ENCODE measurements at regions not wholly inside any gene's neighbourhood (a gene's known extent, or its start where the extent isn't known, plus 50 kb on each side); places are given as distances from the start of the nearest gene placed in this dataset.

GRCh38 chr11:70636659-70637058 lies 238.3 kb downstream of the CTTN start:
- H3K27ac Mint-ChIP-seq = no peak overlapping the region
- no peak for DNase-seq
- H3K36me3 Mint-ChIP-seq = no peaks in the 10 kb centered on the region
- peaks cover 0 to 10% (median 9%) of the 10 kb centered on the region in 3 donors for H3K27me3 Mint-ChIP-seq
- no peak for ATAC-seq (ENCODE audit: low read depth in 2 of 2)
- H3K4me3 Mint-ChIP-seq = no peak overlapping the region
- no peaks in the 10 kb centered on the region for H3K9me3 Mint-ChIP-seq
- no peaks in the 10 kb centered on the region for H3K4me1 Mint-ChIP-seq

- no peak overlapping the region for H3K27ac Mint-ChIP-seq
- H3K4me1 Mint-ChIP-seq = no peaks in the 10 kb centered on the region
- no peaks in the 10 kb centered on the region for H3K9me3 Mint-ChIP-seq
- ATAC-seq (ENCODE audit: low read depth in 2 of 2) = no peak
- DNase-seq = no peak
- H3K4me3 Mint-ChIP-seq = no peak overlapping the region
- H3K27me3 Mint-ChIP-seq = peaks cover 0 to 12% (median 9%) of the 10 kb centered on the region in 3 donors
- H3K36me3 Mint-ChIP-seq = no peaks in the 10 kb centered on the region
These were observed 239.0 kb downstream of the CTTN start for GRCh38 chr11:70637186-70637800.

DNA sequence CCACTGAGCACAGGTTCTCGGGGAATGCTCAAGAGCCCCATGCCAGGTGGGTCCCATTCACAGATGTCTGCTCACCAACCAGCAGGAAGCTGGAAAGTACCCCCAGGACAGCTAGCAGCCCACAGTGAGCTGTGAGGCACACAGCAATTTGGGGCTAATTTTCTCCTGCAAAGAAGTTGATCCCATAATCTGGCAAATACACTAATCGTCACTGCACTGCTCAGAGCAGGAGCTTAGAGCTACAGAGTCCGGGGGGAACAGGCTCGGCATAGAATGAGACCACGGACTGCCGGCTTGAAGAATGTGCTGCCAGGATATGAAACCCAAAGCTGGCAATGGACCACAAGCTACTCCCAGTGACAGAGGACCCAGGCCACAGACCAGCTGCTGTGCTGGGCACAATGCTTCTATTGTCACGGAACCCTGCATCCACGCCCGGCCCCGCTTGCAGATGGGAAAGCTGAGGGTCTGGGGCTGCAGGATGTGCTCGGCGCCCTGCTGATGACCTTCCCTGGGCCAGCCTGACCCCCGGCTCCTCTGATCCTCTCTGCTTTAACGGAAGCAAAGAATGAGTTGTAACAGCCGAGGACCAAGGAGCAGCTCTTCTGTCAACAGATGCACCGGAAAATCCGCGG lies 239.7 kb downstream of the CTTN start:
- H3K4me1 Mint-ChIP-seq = no peaks in the 10 kb centered on the region
- no peak for DNase-seq
- no peak overlapping the region for H3K4me3 Mint-ChIP-seq
- no peaks in the 10 kb centered on the region for H3K36me3 Mint-ChIP-seq
- H3K27me3 Mint-ChIP-seq = peaks cover 0 to 12% (median 9%) of the 10 kb centered on the region in 3 donors
- no peak for ATAC-seq (ENCODE audit: low read depth in 2 of 2)
- H3K27ac Mint-ChIP-seq = no peak overlapping the region
- no peaks in the 10 kb centered on the region for H3K9me3 Mint-ChIP-seq

DNA sequence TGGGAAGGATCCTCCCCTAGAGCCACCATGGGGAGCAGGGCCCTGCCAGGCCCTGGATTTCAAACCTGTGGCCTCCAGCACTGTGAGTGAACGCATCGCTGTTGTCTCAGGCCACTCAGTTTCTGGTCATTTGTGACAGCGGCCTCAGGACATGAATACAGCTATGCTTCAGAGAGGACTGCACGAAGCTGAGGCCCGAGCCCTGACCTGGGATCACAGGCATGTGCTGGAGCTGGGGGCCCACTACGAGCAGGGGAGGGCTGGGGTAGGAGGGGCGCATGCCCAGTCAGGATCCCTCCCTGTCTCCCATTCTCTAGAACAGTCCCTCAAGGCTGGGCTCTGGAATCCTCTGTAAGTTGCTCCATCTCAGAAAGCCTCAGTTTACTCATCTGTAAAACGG lies 242.1 kb downstream of the CTTN start:
- Mint-ChIP-seq H3K27me3 (peaks cover 5 to 28% (median 23%) of the 10 kb centered on the region in 3 donors), H3K4me3 (no peak overlapping the region), H3K9me3 (no peaks in the 10 kb centered on the region), H3K27ac (no peak overlapping the region), H3K36me3 (no peaks in the 10 kb centered on the region), H3K4me1 (peaks cover 0 to 3% (median 0%) of the 10 kb centered on the region in 3 donors)
- ATAC-seq (ENCODE audit: low read depth in 2 of 2) = no peak
- no peak for DNase-seq

- peaks cover 0 to 3% (median 0%) of the 10 kb centered on the region in 3 donors for H3K4me1 Mint-ChIP-seq
- DNase-seq (no peak), ATAC-seq (ENCODE audit: low read depth in 2 of 2) (no peak)
- peaks cover 10 to 35% (median 31%) of the 10 kb centered on the region in 3 donors for H3K27me3 Mint-ChIP-seq
- H3K9me3 Mint-ChIP-seq = no peaks in the 10 kb centered on the region
- H3K27ac Mint-ChIP-seq = no peak overlapping the region
- H3K36me3 Mint-ChIP-seq = no peaks in the 10 kb centered on the region
- peak overlapping the region in 1 of 8 donors; percentile 40 for H3K4me3 Mint-ChIP-seq
These were observed 243.0 kb downstream of the CTTN start for GRCh38 chr11:70641369-70641768.

DNA sequence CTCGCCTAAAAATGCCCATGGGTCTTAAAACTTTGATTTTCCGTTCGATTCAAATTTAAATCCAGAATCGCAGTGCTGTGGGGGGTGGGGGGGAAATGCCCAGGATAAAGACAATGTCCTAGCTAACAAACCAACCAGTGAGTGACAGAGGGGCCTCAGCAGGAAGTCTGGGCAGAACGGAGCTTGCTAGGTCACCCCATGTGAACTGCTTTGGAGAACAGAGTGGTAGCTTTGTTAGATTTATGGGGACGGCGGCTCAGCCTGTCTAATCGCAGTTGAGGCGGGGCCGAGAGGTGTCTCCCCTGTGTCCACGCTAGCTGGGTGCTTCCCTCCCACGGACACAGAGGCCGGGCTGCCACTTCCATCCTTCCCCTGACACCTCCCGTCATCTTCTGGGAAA lies 243.9 kb downstream of the CTTN start:
- ATAC-seq (ENCODE audit: low read depth in 2 of 2) = no peak
- H3K27me3 Mint-ChIP-seq = peaks cover 15 to 42% (median 35%) of the 10 kb centered on the region in 3 donors
- DNase-seq = no peak
- H3K9me3 Mint-ChIP-seq = no peaks in the 10 kb centered on the region
- no peaks in the 10 kb centered on the region for H3K36me3 Mint-ChIP-seq
- no peak overlapping the region for H3K27ac Mint-ChIP-seq
- peak overlapping the region in 1 of 8 donors; percentile 56 for H3K4me3 Mint-ChIP-seq
- H3K4me1 Mint-ChIP-seq = peaks cover 0 to 3% (median 0%) of the 10 kb centered on the region in 3 donors

DNA sequence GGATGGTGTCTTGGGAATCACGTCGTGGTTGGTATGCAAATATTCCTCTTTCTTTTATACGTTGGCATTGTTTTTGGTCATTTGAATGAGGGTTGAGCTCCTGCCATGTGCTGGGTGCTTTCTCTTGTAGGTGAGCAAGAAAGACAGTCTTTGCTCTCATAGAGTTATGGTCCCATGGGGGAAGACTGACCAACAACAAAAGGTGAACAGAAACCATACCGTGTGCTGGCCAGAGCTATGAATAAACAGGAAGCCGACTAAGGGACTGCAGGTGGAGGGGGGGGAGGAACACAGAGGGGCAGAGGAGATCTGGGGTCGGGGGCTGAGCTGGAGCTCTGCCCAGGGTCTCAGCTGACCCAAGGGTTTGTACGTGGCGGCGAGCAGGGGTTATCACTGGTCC lies 245.3 kb downstream of the CTTN start:
- no peaks in the 10 kb centered on the region for H3K36me3 Mint-ChIP-seq
- peaks cover 0 to 3% (median 0%) of the 10 kb centered on the region in 7 donors for H3K9me3 Mint-ChIP-seq
- no peak for ATAC-seq (ENCODE audit: low read depth in 2 of 2)
- DNase-seq = no peak
- no peak overlapping the region for H3K4me3 Mint-ChIP-seq
- H3K4me1 Mint-ChIP-seq = peaks cover 0 to 3% (median 0%) of the 10 kb centered on the region in 3 donors
- peaks cover 17 to 46% (median 36%) of the 10 kb centered on the region in 3 donors for H3K27me3 Mint-ChIP-seq
- no peak overlapping the region for H3K27ac Mint-ChIP-seq

GRCh38 chr11:70644343-70645060 lies 246.2 kb downstream of the CTTN start:
- Mint-ChIP-seq H3K27me3 (peaks cover 17 to 46% (median 36%) of the 10 kb centered on the region in 3 donors), H3K36me3 (no peaks in the 10 kb centered on the region), H3K9me3 (peaks cover 0 to 3% (median 0%) of the 10 kb centered on the region in 7 donors), H3K27ac (no peak overlapping the region), H3K4me1 (peaks cover 0 to 3% (median 0%) of the 10 kb centered on the region in 3 donors), H3K4me3 (no peak overlapping the region)
- no peak for ATAC-seq (ENCODE audit: low read depth in 2 of 2)
- DNase-seq = no peak

DNA sequence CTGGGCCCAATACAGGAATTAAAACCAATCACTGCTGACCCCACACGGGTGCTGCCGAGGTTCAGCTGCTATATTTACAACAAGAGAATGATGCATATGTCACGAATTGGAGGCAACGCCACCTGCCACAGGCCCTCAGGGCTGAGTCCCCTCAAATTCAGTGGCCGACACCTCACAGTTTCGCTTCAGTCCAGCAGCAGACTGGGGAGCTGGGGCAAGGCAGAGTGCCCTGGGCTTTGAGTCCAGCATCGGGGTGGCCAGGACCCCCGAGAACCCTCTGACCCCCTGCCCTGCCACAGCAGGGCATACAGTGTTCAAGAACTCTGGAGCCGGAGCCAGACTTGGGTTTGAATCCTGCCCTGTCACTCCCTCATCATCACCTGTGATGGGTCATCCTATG lies 247.2 kb downstream of the CTTN start:
- H3K27me3 Mint-ChIP-seq = peaks cover 17 to 37% (median 31%) of the 10 kb centered on the region in 3 donors
- peaks cover 0 to 3% (median 0%) of the 10 kb centered on the region in 3 donors for H3K4me1 Mint-ChIP-seq
- ATAC-seq (ENCODE audit: low read depth in 2 of 2) (no peak), DNase-seq (no peak)
- no peaks in the 10 kb centered on the region for H3K36me3 Mint-ChIP-seq
- no peak overlapping the region for H3K4me3 Mint-ChIP-seq
- H3K9me3 Mint-ChIP-seq = peaks cover 0 to 3% (median 2%) of the 10 kb centered on the region in 7 donors
- H3K27ac Mint-ChIP-seq = no peak overlapping the region

DNA sequence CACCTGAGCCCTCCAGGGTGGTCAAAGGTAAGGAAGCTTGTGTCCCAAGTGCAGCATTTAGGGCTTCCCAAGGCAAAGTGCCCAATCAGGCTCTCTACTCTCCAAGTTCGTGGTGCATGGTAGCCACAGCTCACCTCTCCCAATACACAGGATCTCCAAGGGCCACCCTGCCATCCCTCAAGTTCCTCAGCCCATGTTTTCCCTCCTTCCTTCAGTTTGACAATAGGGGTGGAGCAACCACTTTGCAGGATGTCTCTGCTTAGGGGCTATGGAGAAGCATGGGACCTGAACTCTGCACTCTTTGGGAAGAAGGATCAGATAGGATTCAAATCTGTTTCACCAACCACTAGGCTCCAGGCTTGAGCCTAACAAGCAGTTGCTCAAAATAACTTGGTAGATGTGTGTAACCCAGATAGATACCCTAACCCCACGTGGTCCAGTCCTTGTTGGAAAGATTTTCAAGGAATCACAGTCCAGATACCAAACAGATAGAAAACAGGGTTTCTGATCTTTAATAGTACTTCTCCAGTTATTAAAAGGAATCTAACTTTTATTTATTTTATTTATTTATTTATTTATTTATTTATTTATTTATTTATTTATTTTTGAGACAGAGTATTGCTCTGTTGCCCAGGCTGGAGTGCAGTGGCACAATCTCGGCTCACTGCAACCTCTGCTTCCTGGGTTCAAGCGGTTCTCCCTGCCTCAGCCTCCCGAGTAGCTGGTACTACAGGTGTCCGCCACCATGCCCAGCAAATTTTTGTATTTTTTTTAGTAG lies 248.1 kb downstream of the CTTN start:
- Mint-ChIP-seq H3K9me3 (peaks cover 0 to 7% (median 2%) of the 10 kb centered on the region in 7 donors), H3K4me3 (no peak overlapping the region), H3K27me3 (peaks cover 17 to 37% (median 28%) of the 10 kb centered on the region in 3 donors), H3K36me3 (no peaks in the 10 kb centered on the region), H3K4me1 (peaks cover 0 to 3% (median 0%) of the 10 kb centered on the region in 3 donors), H3K27ac (no peak overlapping the region)
- no peak for ATAC-seq (ENCODE audit: low read depth in 2 of 2)
- no peak for DNase-seq

- Mint-ChIP-seq H3K36me3 (no peaks in the 10 kb centered on the region), H3K4me3 (no peak overlapping the region), H3K27ac (peak overlapping the region in 1 of 6 donors; percentile 71)
These were observed 249.1 kb downstream of the CTTN start for GRCh38 chr11:70647188-70648166.

More at GRCh38 chr11:70647188-70648166, 249.1 kb downstream of the CTTN start:
- ATAC-seq (ENCODE audit: low read depth in 2 of 2) = no peak
- H3K27me3 Mint-ChIP-seq = peaks cover 17 to 37% (median 24%) of the 10 kb centered on the region in 3 donors
- H3K4me1 Mint-ChIP-seq = peaks cover 0 to 3% (median 0%) of the 10 kb centered on the region in 3 donors
- peaks cover 0 to 7% (median 2%) of the 10 kb centered on the region in 7 donors for H3K9me3 Mint-ChIP-seq
- no peak for DNase-seq
